Astrocyte (in vitro differentiated cells and primary cell): ENCODE measurements at regions not wholly inside any gene's neighbourhood (a gene's known extent, or its start where the extent isn't known, plus 50 kb on each side); places are given as distances from the start of the nearest gene placed in this dataset.

Source experiments
- EZH2 ChIP-seq: IDR thresholded peaks from 2 replicates; pipeline ENCODE4 v1.6.1; 2012; ENCODE audit warnings: mild to moderate bottlenecking, low read length, inconsistent platforms; ENCODE audit not compliant: insufficient read depth
- TF ChIP-seq, protein P1 (sequence below): IDR thresholded peaks from 2 replicates; pipeline ENCODE4 v1.5.1; 2011; ENCODE audit warnings: low read depth, mild to moderate bottlenecking, inconsistent platforms, low read length, moderate library complexity; ENCODE audit not compliant: insufficient read depth

- TF ChIP-seq, protein P1, sequence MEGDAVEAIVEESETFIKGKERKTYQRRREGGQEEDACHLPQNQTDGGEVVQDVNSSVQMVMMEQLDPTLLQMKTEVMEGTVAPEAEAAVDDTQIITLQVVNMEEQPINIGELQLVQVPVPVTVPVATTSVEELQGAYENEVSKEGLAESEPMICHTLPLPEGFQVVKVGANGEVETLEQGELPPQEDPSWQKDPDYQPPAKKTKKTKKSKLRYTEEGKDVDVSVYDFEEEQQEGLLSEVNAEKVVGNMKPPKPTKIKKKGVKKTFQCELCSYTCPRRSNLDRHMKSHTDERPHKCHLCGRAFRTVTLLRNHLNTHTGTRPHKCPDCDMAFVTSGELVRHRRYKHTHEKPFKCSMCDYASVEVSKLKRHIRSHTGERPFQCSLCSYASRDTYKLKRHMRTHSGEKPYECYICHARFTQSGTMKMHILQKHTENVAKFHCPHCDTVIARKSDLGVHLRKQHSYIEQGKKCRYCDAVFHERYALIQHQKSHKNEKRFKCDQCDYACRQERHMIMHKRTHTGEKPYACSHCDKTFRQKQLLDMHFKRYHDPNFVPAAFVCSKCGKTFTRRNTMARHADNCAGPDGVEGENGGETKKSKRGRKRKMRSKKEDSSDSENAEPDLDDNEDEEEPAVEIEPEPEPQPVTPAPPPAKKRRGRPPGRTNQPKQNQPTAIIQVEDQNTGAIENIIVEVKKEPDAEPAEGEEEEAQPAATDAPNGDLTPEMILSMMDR = no peak
- TF ChIP-seq EZH2 = no peak
Observed at GRCh38 chr3:13700362-13700761, 151.4 kb downstream of the FBLN2 start.
